Transverse colon (tissue), 3 donors: ENCODE measurements at regions not wholly inside any gene's neighbourhood (a gene's known extent, or its start where the extent isn't known, plus 50 kb on each side); places are given as distances from the start of the nearest gene placed in this dataset.

Experiments
- CTCF ChIP-seq, 5 experiments: fragments of 200-600 bp in 3 of 5; fragments of 450-650 bp in 2 of 5; sonication (generic) in 3 of 5; IDR thresholded peaks; 1 replicate in 2 of 5; 2 replicates in 3 of 5; pipeline ENCODE4 v1.5.1; 2016 to 2017; ENCODE audit warnings: antibody characterized with exemption in 5 of 5, inconsistent platforms in 3 of 5, mild to moderate bottlenecking in 2 of 5, moderate library complexity in 1 of 5
- POLR2A ChIP-seq: fragments of 450-650 bp; IDR thresholded peaks from one replicate; pipeline ENCODE4 v1.6.1; 2016; ENCODE audit warnings: antibody characterized with exemption, mild to moderate bottlenecking, moderate library complexity

- TF ChIP-seq CTCF (IDR thresholded peaks at IDR 0.05) (no peak), POLR2A (no peak)
Observed at GRCh38 chr1:67980028-67980427, 70.4 kb downstream of the DIRAS3 start.
